Psoas muscle (tissue), 7 donors: ENCODE measurements at regions not wholly inside any gene's neighbourhood (a gene's known extent, or its start where the extent isn't known, plus 50 kb on each side); places are given as distances from the start of the nearest gene placed in this dataset.
A peak's percentile ranks its signal among the peaks of the same experiment; 100 is the strongest.

Experiments used
- ATAC-seq, 4 donors: fragments of 200-7000 bp; cut with Tn5 transposase; one replicate each; pipeline ENCODE4 v1.9.1; 2020; ENCODE audit warnings: moderate library complexity in 3 of 4, mild to moderate bottlenecking in 2 of 4
- DNase-seq, 2 donors: peaks; one replicate each; pipeline ENCODE4 v3.0.0-alpha.2; 2020
- H3K27ac ChIP-seq: fragments of 200-600 bp; one replicate; pipeline ENCODE4 v1.8.0; 2022
- H3K27me3 ChIP-seq, 3 donors: fragments of 200-600 bp in 1 of 3; one replicate each; pipeline versions ENCODE4 v1.6.1 to v1.8.0; 2013 to 2022; ENCODE audit warnings: low read length in 2 of 3, mild to moderate bottlenecking in 2 of 3, moderate library complexity in 1 of 3; ENCODE audit not compliant: insufficient read depth in 3 of 3
- H3K36me3 ChIP-seq, 2 donors: fragments of 200-600 bp in 1 of 2; one replicate each; pipeline versions ENCODE4 v1.6.1 to v1.8.0; 2013 to 2022; ENCODE audit warnings: low read depth in 1 of 2, mild to moderate bottlenecking in 1 of 2, moderate library complexity in 1 of 2; ENCODE audit not compliant: insufficient read depth in 1 of 2
- H3K4me1 ChIP-seq: fragments of 200-600 bp; one replicate; pipeline ENCODE4 v1.8.0; 2022
- H3K4me3 ChIP-seq: fragments of 200-600 bp; one replicate; pipeline ENCODE4 v1.8.0; 2022; ENCODE audit warnings: mild to moderate bottlenecking
- H3K9me3 ChIP-seq: fragments of 200-600 bp; one replicate; pipeline ENCODE4 v1.8.0; 2022
- WGBS, 3 donors: extraction: QIAGEN DNeasy Blood & Tissue Kit; methylation state at CpG; one replicate each; pipeline versions ENCODE4 v1.1.6 to v1.1.7; 2013; 5-methylcytosine and 5-hydroxymethylcytosine counted together
- intact Hi-C, 2 donors: fragments of 100-400 bp; cut with DNase I; formaldehyde crosslinking; loops; one replicate each; pipeline versions ENCODE4 v1.11.0 to v1.14.2; 2022
- TF ChIP-seq, protein P1 (sequence below): fragments of 200-600 bp; IDR thresholded peaks from one replicate; pipeline ENCODE4 v1.8.0; 2022; ENCODE audit warnings: antibody characterized with exemption
- donor health status: healthy with polysubstance abuse.
- donor health status: DM: no; HTN: no; CAD: no; lungs with moderate emphysema.
- donor health status: Bipolar disorder and iron deficiency.
- donor health status: healthy.
- donor health status: DM: yes; HTN: yes; CAD: no.
- donor health status: DM: no; HTN: no; CAD: no.
- donor health status: DM: yes; HTN: yes; CAD: no.

DNA sequence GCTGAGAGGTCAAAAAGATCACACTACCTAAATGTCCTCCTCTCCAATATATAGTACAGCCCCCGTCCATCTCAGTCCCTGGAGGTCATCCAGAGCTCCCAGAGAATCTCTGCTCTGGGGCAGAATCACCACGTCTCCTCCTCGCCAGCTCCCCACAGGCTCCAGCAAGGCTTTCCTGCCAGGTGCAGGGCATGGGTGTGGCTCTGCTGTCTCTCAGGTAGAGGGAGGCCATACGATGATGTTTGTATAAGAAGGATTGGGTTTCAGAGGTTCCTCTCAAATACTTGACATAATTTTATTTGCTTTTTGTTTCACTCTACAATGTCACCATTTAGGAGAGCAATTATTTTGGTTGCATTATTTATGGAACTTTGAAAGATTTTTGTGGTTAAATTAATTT lies 98.3 kb upstream of the PRSS58 start:
- H3K4me1 ChIP-seq: peaks cover 5% of the 10 kb centered on the region
- H3K4me3 ChIP-seq: no peak overlapping the region
- ATAC-seq: no peak
- intact Hi-C loops: loop anchor here (10.0 kb wide), 2 partner anchors 49 to 129 kb away; no protein-coding TSS in a partner anchor
- H3K27me3 ChIP-seq: no peaks in the 10 kb centered on the region
- TF ChIP-seq, protein P1, sequence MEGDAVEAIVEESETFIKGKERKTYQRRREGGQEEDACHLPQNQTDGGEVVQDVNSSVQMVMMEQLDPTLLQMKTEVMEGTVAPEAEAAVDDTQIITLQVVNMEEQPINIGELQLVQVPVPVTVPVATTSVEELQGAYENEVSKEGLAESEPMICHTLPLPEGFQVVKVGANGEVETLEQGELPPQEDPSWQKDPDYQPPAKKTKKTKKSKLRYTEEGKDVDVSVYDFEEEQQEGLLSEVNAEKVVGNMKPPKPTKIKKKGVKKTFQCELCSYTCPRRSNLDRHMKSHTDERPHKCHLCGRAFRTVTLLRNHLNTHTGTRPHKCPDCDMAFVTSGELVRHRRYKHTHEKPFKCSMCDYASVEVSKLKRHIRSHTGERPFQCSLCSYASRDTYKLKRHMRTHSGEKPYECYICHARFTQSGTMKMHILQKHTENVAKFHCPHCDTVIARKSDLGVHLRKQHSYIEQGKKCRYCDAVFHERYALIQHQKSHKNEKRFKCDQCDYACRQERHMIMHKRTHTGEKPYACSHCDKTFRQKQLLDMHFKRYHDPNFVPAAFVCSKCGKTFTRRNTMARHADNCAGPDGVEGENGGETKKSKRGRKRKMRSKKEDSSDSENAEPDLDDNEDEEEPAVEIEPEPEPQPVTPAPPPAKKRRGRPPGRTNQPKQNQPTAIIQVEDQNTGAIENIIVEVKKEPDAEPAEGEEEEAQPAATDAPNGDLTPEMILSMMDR: no peak
- WGBS, 3 donors: 54 to 65% (median 56%) methylated on average over 4 of the region's 4 CpGs
- no peaks in the 10 kb centered on the region for H3K9me3 ChIP-seq
- no peaks in the 10 kb centered on the region for H3K36me3 ChIP-seq
- no peak overlapping the region for H3K27ac ChIP-seq
- no peak for DNase-seq

DNA sequence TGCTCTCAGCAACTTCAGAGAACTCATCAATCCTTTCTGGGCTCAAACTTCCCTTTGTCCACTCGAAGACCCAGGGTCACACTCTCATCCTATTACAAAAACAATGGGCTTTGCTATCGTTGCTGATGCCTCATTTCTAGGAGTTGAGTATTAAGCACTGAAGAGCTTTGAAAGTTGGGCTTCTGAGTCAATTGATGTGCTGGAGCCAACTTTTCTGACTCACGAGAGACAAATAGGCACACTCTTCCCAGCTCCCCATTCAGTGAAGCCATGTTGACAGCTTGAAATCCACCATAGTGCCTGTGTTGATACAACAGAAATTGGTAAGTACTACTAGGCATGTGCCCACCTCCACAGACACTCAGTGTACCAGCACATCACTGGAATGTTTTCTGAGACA lies 97.5 kb upstream of the PRSS58 start:
- TF ChIP-seq, protein P1: no peak
- intact Hi-C loops: loop anchor here (10.0 kb wide), 2 partner anchors 49 to 129 kb away; no protein-coding TSS in a partner anchor
- Histone ChIP-seq H3K4me3 (no peak overlapping the region), H3K36me3 (no peaks in the 10 kb centered on the region), H3K9me3 (no peaks in the 10 kb centered on the region), H3K27me3 (no peaks in the 10 kb centered on the region), H3K4me1 (peaks cover 5% of the 10 kb centered on the region), H3K27ac (no peak overlapping the region)
- no peak for DNase-seq
- peak in 2 of 4 donors; percentile 50 to 67 for ATAC-seq
- 29 to 42% (median 41%) methylated on average over 3 of the region's 3 CpGs for WGBS, 3 donors

DNA sequence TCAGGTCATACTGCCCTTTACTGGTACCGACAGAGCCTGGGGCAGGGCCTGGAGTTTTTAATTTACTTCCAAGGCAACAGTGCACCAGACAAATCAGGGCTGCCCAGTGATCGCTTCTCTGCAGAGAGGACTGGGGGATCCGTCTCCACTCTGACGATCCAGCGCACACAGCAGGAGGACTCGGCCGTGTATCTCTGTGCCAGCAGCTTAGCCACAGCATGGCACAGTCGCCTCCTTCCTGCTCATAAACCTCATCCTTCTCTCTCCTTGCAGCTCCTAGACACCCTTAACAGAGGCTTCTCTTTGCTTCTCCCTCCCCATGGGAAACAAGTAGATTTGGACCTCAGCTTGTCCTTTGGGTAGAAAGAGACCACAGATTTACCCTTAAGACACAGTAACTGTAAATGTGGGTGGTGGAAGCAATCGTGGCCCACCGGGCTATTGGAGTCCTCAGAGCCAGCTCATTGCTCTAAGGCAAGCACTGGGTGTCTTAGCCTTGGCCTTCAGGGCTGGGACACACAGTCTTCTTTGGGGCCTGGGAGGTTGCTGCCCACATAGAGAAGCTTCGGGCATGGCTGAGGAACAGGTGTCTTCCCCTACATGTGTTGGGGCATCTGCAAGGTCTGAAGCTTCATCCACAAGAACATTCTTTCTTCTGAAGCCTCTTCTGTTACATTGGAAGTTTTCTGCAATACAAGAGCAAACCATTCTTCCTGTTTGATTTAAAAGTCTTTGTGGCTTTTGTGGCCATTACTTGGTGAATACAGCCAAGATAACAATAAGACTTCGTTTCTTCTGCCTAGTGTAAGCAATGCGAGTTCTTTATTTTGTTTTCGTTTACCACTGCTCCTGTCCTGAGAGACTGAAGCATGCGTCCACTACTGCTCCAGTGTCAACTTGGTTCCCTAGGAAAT lies 95.5 kb upstream of the PRSS58 start:
- DNase-seq: no peak

DNA sequence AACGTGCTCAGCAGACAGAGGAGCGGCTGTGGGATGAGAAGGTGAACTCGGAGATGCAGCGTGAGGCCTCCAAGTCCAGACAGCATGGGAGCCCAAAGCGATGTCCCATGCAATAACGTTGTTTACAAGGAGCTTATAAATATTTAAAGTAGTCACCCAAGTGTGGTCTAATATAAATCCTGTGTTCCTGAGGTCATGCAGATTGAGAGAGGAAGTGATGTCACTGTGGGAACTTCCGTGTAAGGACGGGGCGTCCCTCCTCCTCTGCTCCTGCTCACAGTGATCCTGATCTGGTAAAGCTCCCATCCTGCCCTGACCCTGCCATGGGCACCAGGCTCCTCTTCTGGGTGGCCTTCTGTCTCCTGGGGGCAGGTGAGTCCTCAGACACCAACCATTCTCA lies 94.7 kb upstream of the PRSS58 start:
- WGBS, 3 donors: 55 to 68% (median 63%) methylated on average over 9 of the region's 9 CpGs
- intact Hi-C loops: loop anchor here (10.0 kb wide), 2 partner anchors 52 to 132 kb away; no protein-coding TSS in a partner anchor

More for the DNA sequence above, 95.5 kb upstream of the PRSS58 start:
- Histone ChIP-seq H3K9me3 (no peaks in the 10 kb centered on the region), H3K27ac (no peak overlapping the region), H3K4me1 (peaks cover 5% of the 10 kb centered on the region), H3K27me3 (no peaks in the 10 kb centered on the region), H3K36me3 (no peaks in the 10 kb centered on the region), H3K4me3 (no peak overlapping the region)
- intact Hi-C loops: loop anchor here (10.0 kb wide), 2 partner anchors 51 to 131 kb away; no protein-coding TSS in a partner anchor
- ATAC-seq: no peak
- WGBS, 3 donors: 60 to 73% (median 69%) methylated on average over 15 of the region's 15 CpGs
- TF ChIP-seq, protein P1: no peak

More for the DNA sequence above, 94.7 kb upstream of the PRSS58 start:
- TF ChIP-seq, protein P1: no peak
- no peaks in the 10 kb centered on the region for H3K36me3 ChIP-seq
- H3K9me3 ChIP-seq: no peaks in the 10 kb centered on the region
- H3K4me3 ChIP-seq: no peak overlapping the region
- ATAC-seq (no peak), DNase-seq (no peak)
- peaks cover 2% of the 10 kb centered on the region for H3K4me1 ChIP-seq
- H3K27ac ChIP-seq: no peak overlapping the region
- H3K27me3 ChIP-seq: no peaks in the 10 kb centered on the region
